IMR-90 (cell line): ENCODE measurements at regions not wholly inside any gene's neighbourhood (a gene's known extent, or its start where the extent isn't known, plus 50 kb on each side); places are given as distances from the start of the nearest gene placed in this dataset.

Experiments
- ATAC-seq: fragments of 200-7000 bp; cut with Tn5 transposase; 2 replicates; pipeline ENCODE4 v1.9.1; 2020; ENCODE audit warnings: low read depth, mild to moderate bottlenecking, moderate library complexity
- BruUV-seq: library from RNA; stranded (reverse); fragments of 400-500 nt; replicated peaks from 2 replicates; lab custom pipeline; 2021; lab: Mats Ljungman, UMichigan
- CTCF ChIA-PET: fragments of 300-600 bp; formaldehyde crosslinking; extraction: SDS; loops from one replicate; lab custom pipeline; 2021; ENCODE audit warnings: antibody characterized with exemption; lab: Yijun Ruan, JAX
- POLR2A ChIA-PET: fragments of 300-600 bp; sonication (Branson Sonifier 250); formaldehyde crosslinking; loops from one replicate; lab custom pipeline; 2022; ENCODE audit warnings: antibody characterized with exemption; ENCODE audit not compliant: unreplicated experiment; lab: Charles Lee
- DNase-seq: peaks from one replicate; pipeline ENCODE4 v3.0.0; 2013
- H2AFZ ChIP-seq: replicated peaks from 2 replicates; pipeline ENCODE3; 2013; ENCODE audit warnings: low read length, mild to moderate bottlenecking; ENCODE audit not compliant: poor library complexity
- H2AK5ac ChIP-seq: 2 replicates; pipeline ENCODE4 v1.6.1; 2013; ENCODE audit warnings: low read depth, low read length, inconsistent platforms
- H2AK9ac ChIP-seq: replicated peaks from 2 replicates; pipeline ENCODE3; 2013; ENCODE audit warnings: mild to moderate bottlenecking, low read depth, low read length, moderate library complexity; ENCODE audit not compliant: poor library complexity
- H2BK120ac ChIP-seq: 2 replicates; pipeline ENCODE4 v1.6.1; 2013; ENCODE audit warnings: low read depth, low read length, inconsistent platforms
- H2BK15ac ChIP-seq: 3 replicates; pipeline ENCODE4 v1.6.1; 2013; ENCODE audit warnings: low read depth, low read length, inconsistent platforms
- H2BK20ac ChIP-seq: 2 replicates; pipeline ENCODE4 v1.6.1; 2013; ENCODE audit warnings: low read depth, mild to moderate bottlenecking, inconsistent platforms, low read length, moderate library complexity
- H2BK5ac ChIP-seq: 2 replicates; pipeline ENCODE4 v1.6.1; 2013; ENCODE audit warnings: mild to moderate bottlenecking, low read depth, low read length, inconsistent platforms; ENCODE audit not compliant: poor library complexity, severe bottlenecking
- H3K14ac ChIP-seq: replicated peaks from 2 replicates; pipeline ENCODE4 v1.6.1; 2013; ENCODE audit warnings: low read depth, low read length, inconsistent platforms
- H3K18ac ChIP-seq: 2 replicates; pipeline ENCODE4 v1.6.1; 2013; ENCODE audit warnings: low read depth, low read length, control low read depth
- H3K23ac ChIP-seq: 2 replicates; pipeline ENCODE4 v1.6.1; 2013; ENCODE audit warnings: low read depth, low read length, inconsistent platforms
- H3K27ac ChIP-seq: 2 replicates; pipeline ENCODE4 v1.5.1; 2013; ENCODE audit warnings: mild to moderate bottlenecking, control low read depth, low read length; ENCODE audit not compliant: insufficient read depth
- H3K27me3 ChIP-seq: 2 replicates; pipeline ENCODE4 v1.6.1; 2013; ENCODE audit warnings: low read length; ENCODE audit not compliant: control insufficient read depth, insufficient read depth
- H3K36me3 ChIP-seq: 2 replicates; pipeline ENCODE4 v1.6.1; 2013; ENCODE audit warnings: low read length, mixed read lengths; ENCODE audit not compliant: control insufficient read depth, insufficient read depth
- H3K4ac ChIP-seq: 2 replicates; pipeline ENCODE4 v1.6.1; 2013; ENCODE audit warnings: low read depth, low read length, inconsistent platforms
- H3K4me1 ChIP-seq: 2 replicates; pipeline ENCODE4 v1.6.1; 2013; ENCODE audit warnings: low read length, mixed read lengths; ENCODE audit not compliant: control insufficient read depth, insufficient read depth
- H3K4me2 ChIP-seq: 2 replicates; pipeline ENCODE4 v1.6.1; 2013; ENCODE audit warnings: low read depth, mild to moderate bottlenecking, control low read depth, low read length, moderate library complexity
- H3K4me3 ChIP-seq: 2 replicates; pipeline ENCODE4 v1.5.1; 2013; ENCODE audit warnings: low read depth, mild to moderate bottlenecking, control low read depth, low read length, moderate library complexity; ENCODE audit not compliant: insufficient read depth
- H3K56ac ChIP-seq: 2 replicates; pipeline ENCODE4 v1.6.1; 2013; ENCODE audit warnings: low read length, inconsistent platforms; ENCODE audit not compliant: insufficient read depth; ENCODE audit errors: extremely low read depth
- H3K79me1 ChIP-seq, 2 experiments: 2 replicates each; pipeline ENCODE4 v1.6.1; 2013; ENCODE audit warnings: low read length in 2 of 2, inconsistent platforms in 1 of 2, low read depth in 1 of 2
- H3K9ac ChIP-seq: 2 replicates; pipeline ENCODE4 v1.6.1; 2013; ENCODE audit warnings: low read depth, low read length, control low read depth
- H3K9me1 ChIP-seq: 2 replicates; pipeline ENCODE4 v1.6.1; 2013; ENCODE audit warnings: low read length, inconsistent platforms; ENCODE audit not compliant: insufficient read depth
- H3K9me3 ChIP-seq: 2 replicates; pipeline ENCODE4 v1.6.1; 2013; ENCODE audit warnings: low read length; ENCODE audit not compliant: control insufficient read depth, insufficient read depth
- H4K20me1 ChIP-seq: 2 replicates; pipeline ENCODE4 v1.6.1; 2013; ENCODE audit warnings: low read length, inconsistent platforms; ENCODE audit not compliant: insufficient read depth
- H4K5ac ChIP-seq: 2 replicates; pipeline ENCODE4 v1.6.1; 2013; ENCODE audit warnings: mild to moderate bottlenecking, low read depth, low read length, control low read depth
- H4K8ac ChIP-seq, 2 experiments: 2 replicates each; pipeline ENCODE4 v1.6.1; 2013; ENCODE audit warnings: low read depth in 2 of 2, low read length in 2 of 2, control low read depth in 1 of 2, inconsistent platforms in 1 of 2
- H4K91ac ChIP-seq: 2 replicates; pipeline ENCODE4 v1.6.1; 2013; ENCODE audit warnings: low read depth, low read length, inconsistent platforms; ENCODE audit not compliant: insufficient read depth
- BHLHE40 ChIP-seq: fragments of 150-350 bp; IDR thresholded peaks from 2 replicates; pipeline ENCODE4 v1.6.1; 2016; ENCODE audit warnings: mild to moderate bottlenecking, low read depth, low read length
- CEBPB ChIP-seq: IDR thresholded peaks from 2 replicates; pipeline ENCODE4 v1.6.1; 2012; ENCODE audit warnings: low read depth, low read length, improper control_type of control experiment
- CHD1 ChIP-seq: IDR thresholded peaks from 2 replicates; pipeline ENCODE4 v1.6.1; 2012; ENCODE audit warnings: low read depth, low read length, improper control_type of control experiment
- MAFK ChIP-seq: IDR thresholded peaks from 2 replicates; pipeline ENCODE4 v1.6.1; 2012; ENCODE audit warnings: low read depth, low read length, improper control_type of control experiment
- MAZ ChIP-seq: IDR thresholded peaks from 2 replicates; pipeline ENCODE4 v1.6.1; 2012; ENCODE audit warnings: low read depth, mild to moderate bottlenecking, low read length, improper control_type of control experiment, moderate library complexity, borderline replicate concordance
- MXI1 ChIP-seq: IDR thresholded peaks from 2 replicates; pipeline ENCODE4 v1.6.1; 2012; ENCODE audit warnings: low read depth, mild to moderate bottlenecking, low read length, moderate library complexity, borderline replicate concordance
- NFE2L2 ChIP-seq: fragments of 150-350 bp; IDR thresholded peaks from 2 replicates; pipeline ENCODE4 v1.6.1; 2016; ENCODE audit warnings: low read depth, mild to moderate bottlenecking, low read length
- POLR2A ChIP-seq: IDR thresholded peaks from 2 replicates; pipeline ENCODE4 v1.6.1; 2012; ENCODE audit warnings: mild to moderate bottlenecking, low read depth, low read length
- RAD21 ChIP-seq: IDR thresholded peaks from 2 replicates; pipeline ENCODE4 v1.6.1; 2012; ENCODE audit warnings: low read length, improper control_type of control experiment
- RCOR1 ChIP-seq: IDR thresholded peaks from 2 replicates; pipeline ENCODE4 v1.6.1; 2012; ENCODE audit warnings: mild to moderate bottlenecking, low read length, improper control_type of control experiment; ENCODE audit not compliant: insufficient replicate concordance
- RFX5 ChIP-seq: IDR thresholded peaks from 2 replicates; pipeline ENCODE4 v1.8.0; 2012; ENCODE audit warnings: low read depth, mild to moderate bottlenecking, low read length, moderate library complexity
- SMC3 ChIP-seq: fragments of 150-350 bp; IDR thresholded peaks from 2 replicates; pipeline ENCODE4 v1.6.1; 2016; ENCODE audit warnings: low read depth, mild to moderate bottlenecking, antibody characterized with exemption, low read length, moderate library complexity
- WGBS, 2 experiments: methylation state at CpG; one replicate each; pipeline versions ENCODE4 v1.1.5 to v1.1.7; 2013; ENCODE audit warnings: missing lambda C conversion rate in 2 of 2; ENCODE audit not compliant: insufficient read length in 1 of 2; ENCODE audit errors: extremely low coverage in 2 of 2; 5-methylcytosine and 5-hydroxymethylcytosine counted together
- dilution Hi-C: fragments of 300-500 bp; cut with HindIII; formaldehyde crosslinking; loops from one replicate; pipeline ENCODE4 v1.14.3; 2018; ENCODE audit warnings: low sequenced_read_pairs; ENCODE audit not compliant: unreplicated experiment
- in situ Hi-C: fragments of 300-500 bp; cut with MboI; formaldehyde crosslinking; loops from 3 replicates; pipeline ENCODE4 v1.14.3; 2019; ENCODE audit warnings: low sequenced_read_pairs, inconsistent platforms, mixed read lengths
- intact Hi-C: fragments of 100-400 bp; cut with micrococcal nuclease; formaldehyde crosslinking; loops from 2 replicates; pipeline ENCODE4 v1.10.0; 2022
- TF ChIP-seq, protein P1 (sequence below): fragments of 150-350 bp; IDR thresholded peaks from 2 replicates; pipeline ENCODE4 v1.6.1; 2016; ENCODE audit warnings: low read depth, mild to moderate bottlenecking, low read length, moderate library complexity, borderline replicate concordance
- TF ChIP-seq, protein P2 (sequence below): conservative IDR thresholded peaks from 2 replicates; pipeline ENCODE4 v1.5.1; 2012; ENCODE audit warnings: mild to moderate bottlenecking, low read depth, low read length, improper control_type of control experiment
- TF ChIP-seq, protein P3 (sequence below): fragments of 150-350 bp; IDR thresholded peaks from 2 replicates; pipeline ENCODE4 v1.6.1; 2017; ENCODE audit warnings: mild to moderate bottlenecking, antibody characterized with exemption, low read length, low read depth

DNA sequence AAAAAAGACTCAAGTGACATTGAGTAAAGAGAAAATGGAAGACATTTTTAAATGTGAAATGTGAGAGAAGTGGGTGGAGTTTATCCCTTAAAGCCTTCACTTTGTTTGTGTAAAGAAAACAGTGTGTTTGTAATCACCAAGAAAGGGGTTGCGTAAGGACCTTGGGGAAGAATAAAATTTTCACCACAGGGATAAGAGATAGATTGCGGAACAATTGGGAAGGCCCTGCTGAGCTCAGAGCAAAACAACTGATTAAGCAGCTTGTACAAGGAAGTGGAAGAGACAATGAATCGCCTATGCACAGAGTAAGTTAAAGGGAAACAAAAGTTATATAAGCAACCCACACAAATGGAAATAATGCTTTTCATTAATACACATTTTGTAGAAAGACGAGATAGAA is 327.7 kb downstream of the RAD51AP2 start:
- Histone ChIP-seq H2BK15ac (no peak overlapping the region), H3K27ac (no peak overlapping the region), H2BK5ac (no peak overlapping the region), H3K9me1 (no peaks in the 10 kb centered on the region), H3K4me1 (no peaks in the 10 kb centered on the region), H3K27me3 (no peaks in the 10 kb centered on the region), H4K5ac (no peak overlapping the region), H3K18ac (no peak overlapping the region), H3K4me3 (no peak overlapping the region), H2AK9ac (no peak overlapping the region), H2AFZ (no peak overlapping the region), H3K4ac (no peak overlapping the region), H3K4me2 (no peak overlapping the region), H2BK20ac (no peak overlapping the region), H4K8ac (no peak overlapping the region), H3K23ac (no peak overlapping the region), H2AK5ac (no peak overlapping the region), H3K36me3 (no peaks in the 10 kb centered on the region), H3K56ac (no peak overlapping the region), H3K14ac (no peak overlapping the region), H3K9ac (no peak overlapping the region), H4K91ac (no peak overlapping the region), H4K20me1 (no peaks in the 10 kb centered on the region), H3K79me1 (no peaks in the 10 kb centered on the region), H2BK120ac (no peak overlapping the region), H3K9me3 (no peaks in the 10 kb centered on the region)
- intact Hi-C loops: no loop called here
- CTCF ChIA-PET: no interaction called here
- ATAC-seq: no peak
- BruUV-seq: no TSS peak
- in situ Hi-C loops: no loop called here
- dilution Hi-C loops: no loop called here
- POLR2A ChIA-PET: no interaction called here
- no CpG with 5 or more reads among the region's 4 CpGs for WGBS, 2 experiments
- TF ChIP-seq MAZ (no peak), CHD1 (no peak), CEBPB (no peak), RAD21 (no peak), MXI1 (no peak), NFE2L2 (no peak), BHLHE40 (no peak), RFX5 (no peak), MAFK (no peak), SMC3 (no peak), RCOR1 (no peak), POLR2A (no peak)
- TF ChIP-seq, protein P1, sequence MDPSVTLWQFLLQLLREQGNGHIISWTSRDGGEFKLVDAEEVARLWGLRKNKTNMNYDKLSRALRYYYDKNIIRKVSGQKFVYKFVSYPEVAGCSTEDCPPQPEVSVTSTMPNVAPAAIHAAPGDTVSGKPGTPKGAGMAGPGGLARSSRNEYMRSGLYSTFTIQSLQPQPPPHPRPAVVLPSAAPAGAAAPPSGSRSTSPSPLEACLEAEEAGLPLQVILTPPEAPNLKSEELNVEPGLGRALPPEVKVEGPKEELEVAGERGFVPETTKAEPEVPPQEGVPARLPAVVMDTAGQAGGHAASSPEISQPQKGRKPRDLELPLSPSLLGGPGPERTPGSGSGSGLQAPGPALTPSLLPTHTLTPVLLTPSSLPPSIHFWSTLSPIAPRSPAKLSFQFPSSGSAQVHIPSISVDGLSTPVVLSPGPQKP: no peak
- TF ChIP-seq, protein P2, sequence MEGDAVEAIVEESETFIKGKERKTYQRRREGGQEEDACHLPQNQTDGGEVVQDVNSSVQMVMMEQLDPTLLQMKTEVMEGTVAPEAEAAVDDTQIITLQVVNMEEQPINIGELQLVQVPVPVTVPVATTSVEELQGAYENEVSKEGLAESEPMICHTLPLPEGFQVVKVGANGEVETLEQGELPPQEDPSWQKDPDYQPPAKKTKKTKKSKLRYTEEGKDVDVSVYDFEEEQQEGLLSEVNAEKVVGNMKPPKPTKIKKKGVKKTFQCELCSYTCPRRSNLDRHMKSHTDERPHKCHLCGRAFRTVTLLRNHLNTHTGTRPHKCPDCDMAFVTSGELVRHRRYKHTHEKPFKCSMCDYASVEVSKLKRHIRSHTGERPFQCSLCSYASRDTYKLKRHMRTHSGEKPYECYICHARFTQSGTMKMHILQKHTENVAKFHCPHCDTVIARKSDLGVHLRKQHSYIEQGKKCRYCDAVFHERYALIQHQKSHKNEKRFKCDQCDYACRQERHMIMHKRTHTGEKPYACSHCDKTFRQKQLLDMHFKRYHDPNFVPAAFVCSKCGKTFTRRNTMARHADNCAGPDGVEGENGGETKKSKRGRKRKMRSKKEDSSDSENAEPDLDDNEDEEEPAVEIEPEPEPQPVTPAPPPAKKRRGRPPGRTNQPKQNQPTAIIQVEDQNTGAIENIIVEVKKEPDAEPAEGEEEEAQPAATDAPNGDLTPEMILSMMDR: no peak
- TF ChIP-seq, protein P3, sequence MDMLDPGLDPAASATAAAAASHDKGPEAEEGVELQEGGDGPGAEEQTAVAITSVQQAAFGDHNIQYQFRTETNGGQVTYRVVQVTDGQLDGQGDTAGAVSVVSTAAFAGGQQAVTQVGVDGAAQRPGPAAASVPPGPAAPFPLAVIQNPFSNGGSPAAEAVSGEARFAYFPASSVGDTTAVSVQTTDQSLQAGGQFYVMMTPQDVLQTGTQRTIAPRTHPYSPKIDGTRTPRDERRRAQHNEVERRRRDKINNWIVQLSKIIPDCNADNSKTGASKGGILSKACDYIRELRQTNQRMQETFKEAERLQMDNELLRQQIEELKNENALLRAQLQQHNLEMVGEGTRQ: no peak
- no peak for DNase-seq
